ENCODE measurements at regions not wholly inside any gene's neighbourhood (a gene's known extent, or its start where the extent isn't known, plus 50 kb on each side); places are given as distances from the start of the nearest gene placed in this dataset.

DNA sequence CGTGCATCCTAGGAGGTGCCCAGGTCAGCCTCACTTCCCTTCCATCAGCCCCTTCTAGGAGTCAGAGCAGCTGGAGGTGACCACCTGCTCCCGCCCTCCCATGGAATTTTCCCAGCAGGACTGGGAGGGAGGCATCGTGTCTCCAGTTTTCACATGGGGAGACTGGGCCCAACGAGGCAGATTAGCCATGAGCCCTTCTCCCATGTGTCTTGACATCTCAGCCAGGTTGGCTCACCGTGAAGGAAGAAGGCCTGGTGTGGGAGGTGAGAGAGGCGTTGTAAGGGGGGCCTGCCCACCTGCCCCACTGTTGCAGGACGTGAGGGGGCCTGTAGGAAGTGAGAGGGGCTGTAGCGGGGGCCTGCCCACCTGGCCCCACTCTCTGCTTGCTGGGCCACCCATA, 1521.4 kb downstream of the BRD1 start:
- H3K4me3 ChIP-seq (replicated peaks in 1 of 2; ENCODE audit: low read depth in 1 of 2, low read length in 2 of 2): no peak overlapping the region
- TF ChIP-seq YY1 (IDR thresholded peaks at IDR 0.05; ENCODE audit: extremely low read depth, insufficient replicate concordance, low read depth, low read length) (no peak), CEBPB (IDR thresholded peaks at IDR 0.05; ENCODE audit: low read depth) (no peak), ZFX (IDR thresholded peaks at IDR 0.05) (no peak)
- TF ChIP-seq, protein P1, sequence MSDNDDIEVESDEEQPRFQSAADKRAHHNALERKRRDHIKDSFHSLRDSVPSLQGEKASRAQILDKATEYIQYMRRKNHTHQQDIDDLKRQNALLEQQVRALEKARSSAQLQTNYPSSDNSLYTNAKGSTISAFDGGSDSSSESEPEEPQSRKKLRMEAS (IDR thresholded peaks at IDR 0.05): no peak
- H3K9me2 ChIP-seq (ENCODE audit: insufficient read depth): no peaks in the 10 kb centered on the region
- no TSS peak for BruUV-seq (replicated peaks)
- H3K27ac ChIP-seq (ENCODE audit: low read depth, low read length): no peak overlapping the region
- no peak overlapping the region for H2AFZ ChIP-seq (ENCODE audit: low read depth, low read length, poor library complexity, severe bottlenecking)
- ChIA-PET POLR2A (no interaction called here), RAD21 (ENCODE audit: low non-redundant PET in 1 of 2, low total read pairs in 2 of 2, uncharacterized antibody in 2 of 2, unreplicated experiment in 2 of 2) (no interaction called here), CTCF (no interaction called here)
- ATAC-seq (no peak), DNase-seq (ENCODE audit: low read depth, low spot score) (no peak)
- no peak overlapping the region for H3K4me2 ChIP-seq (ENCODE audit: low read length)
- intact Hi-C loops (cut with micrococcal nuclease): no loop called here
- H3K9me3 ChIP-seq (ENCODE audit: control insufficient read depth in 1 of 2, insufficient read depth in 1 of 2, low read depth in 1 of 2, low read length in 2 of 2): no peaks in the 10 kb centered on the region; a peak in 1 of 4 replicates
- H3K9ac ChIP-seq (ENCODE audit: low read length): no peak overlapping the region
- no peaks in the 10 kb centered on the region for H3K79me2 ChIP-seq (ENCODE audit: insufficient read depth, low read length)
- H4K20me1 ChIP-seq (ENCODE audit: insufficient read depth): no peaks in the 10 kb centered on the region
- 0 out of 2 replicates have a peak, but pooled peaks cover 2% of the 10 kb centered on the region for H3K27me3 ChIP-seq (ENCODE audit: insufficient read depth, low read length)
- no peaks in the 10 kb centered on the region for H3K4me1 ChIP-seq (ENCODE audit: control insufficient read depth in 1 of 2, insufficient read depth in 2 of 2, low read length in 2 of 2)
- H3K36me3 ChIP-seq (ENCODE audit: control insufficient read depth in 1 of 2, insufficient read depth in 2 of 2, low read length in 2 of 2): no peaks in the 10 kb centered on the region

DNA sequence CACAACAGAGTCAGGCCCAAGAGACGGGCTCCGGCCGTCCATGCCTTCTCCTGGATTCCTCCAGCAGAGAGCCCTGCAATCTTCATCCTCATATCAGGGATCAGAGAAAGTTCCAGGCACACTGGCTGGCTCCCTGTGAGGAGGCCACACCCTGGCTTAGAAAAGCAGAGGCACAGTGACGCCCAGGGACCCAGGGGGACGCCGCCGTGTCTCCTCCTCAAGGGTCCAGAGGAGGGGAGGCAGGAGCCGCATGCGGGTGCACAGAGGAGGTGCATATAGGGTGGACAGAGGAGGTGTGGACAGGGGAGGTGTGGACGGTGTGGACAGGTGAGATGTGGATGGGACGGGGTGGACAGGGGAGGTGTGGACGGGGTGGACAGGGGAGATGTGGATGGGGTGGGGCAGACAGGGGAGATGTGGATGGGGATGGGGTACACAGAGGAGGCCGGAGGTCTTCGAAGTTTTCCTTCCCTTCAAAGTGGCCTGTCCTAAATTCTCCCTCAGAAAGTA, 1521.9 kb downstream of the BRD1 start:
- H3K27me3 ChIP-seq (ENCODE audit: insufficient read depth, low read length): 0 out of 2 replicates have a peak, but pooled peaks cover 2% of the 10 kb centered on the region
- BruUV-seq (replicated peaks): no TSS peak

More for the DNA sequence above, 1521.9 kb downstream of the BRD1 start:
- intact Hi-C loops (cut with micrococcal nuclease): no loop called here
- Histone ChIP-seq H3K9me2 (ENCODE audit: insufficient read depth) (no peaks in the 10 kb centered on the region), H3K36me3 (ENCODE audit: control insufficient read depth in 1 of 2, insufficient read depth in 2 of 2, low read length in 2 of 2) (no peaks in the 10 kb centered on the region), H3K9ac (ENCODE audit: low read length) (no peak overlapping the region), H3K27ac (ENCODE audit: low read depth, low read length) (no peak overlapping the region), H3K4me3 (replicated peaks in 1 of 2; ENCODE audit: low read depth in 1 of 2, low read length in 2 of 2) (no peak overlapping the region), H3K79me2 (ENCODE audit: insufficient read depth, low read length) (no peaks in the 10 kb centered on the region), H3K9me3 (ENCODE audit: control insufficient read depth in 1 of 2, insufficient read depth in 1 of 2, low read depth in 1 of 2, low read length in 2 of 2) (no peaks in the 10 kb centered on the region; a peak in 1 of 4 replicates), H3K4me1 (ENCODE audit: control insufficient read depth in 1 of 2, insufficient read depth in 2 of 2, low read length in 2 of 2) (no peaks in the 10 kb centered on the region), H2AFZ (ENCODE audit: low read depth, low read length, poor library complexity, severe bottlenecking) (no peak overlapping the region), H4K20me1 (ENCODE audit: insufficient read depth) (no peaks in the 10 kb centered on the region), H3K4me2 (ENCODE audit: low read length) (no peak overlapping the region)
- ChIA-PET POLR2A (no interaction called here), RAD21 (ENCODE audit: low non-redundant PET in 1 of 2, low total read pairs in 2 of 2, uncharacterized antibody in 2 of 2, unreplicated experiment in 2 of 2) (no interaction called here), CTCF (no interaction called here)
- ATAC-seq (no peak), DNase-seq (ENCODE audit: low read depth, low spot score) (no peak)
- no peak for TF ChIP-seq ELF1 (IDR thresholded peaks at IDR 0.05; ENCODE audit: borderline replicate concordance, low read depth)
- no peak for TF ChIP-seq SIN3A (IDR thresholded peaks at IDR 0.05; ENCODE audit: low read depth)
- TF ChIP-seq CBX3 (IDR thresholded peaks at IDR 0.05; ENCODE audit: low read depth): no peak
- TF ChIP-seq JUND (IDR thresholded peaks at IDR 0.05): no peak
- no peak for TF ChIP-seq SRF (IDR thresholded peaks at IDR 0.05; ENCODE audit: low read depth)
- no peak for TF ChIP-seq TCF7L2 (IDR thresholded peaks at IDR 0.05; ENCODE audit: borderline replicate concordance, extremely low read depth, insufficient read depth, insufficient read length)
- no peak for TF ChIP-seq POLR2A (IDR thresholded peaks at IDR 0.05; ENCODE audit: borderline replicate concordance, extremely low read depth, insufficient read depth, insufficient read length)
- TF ChIP-seq, protein P2, sequence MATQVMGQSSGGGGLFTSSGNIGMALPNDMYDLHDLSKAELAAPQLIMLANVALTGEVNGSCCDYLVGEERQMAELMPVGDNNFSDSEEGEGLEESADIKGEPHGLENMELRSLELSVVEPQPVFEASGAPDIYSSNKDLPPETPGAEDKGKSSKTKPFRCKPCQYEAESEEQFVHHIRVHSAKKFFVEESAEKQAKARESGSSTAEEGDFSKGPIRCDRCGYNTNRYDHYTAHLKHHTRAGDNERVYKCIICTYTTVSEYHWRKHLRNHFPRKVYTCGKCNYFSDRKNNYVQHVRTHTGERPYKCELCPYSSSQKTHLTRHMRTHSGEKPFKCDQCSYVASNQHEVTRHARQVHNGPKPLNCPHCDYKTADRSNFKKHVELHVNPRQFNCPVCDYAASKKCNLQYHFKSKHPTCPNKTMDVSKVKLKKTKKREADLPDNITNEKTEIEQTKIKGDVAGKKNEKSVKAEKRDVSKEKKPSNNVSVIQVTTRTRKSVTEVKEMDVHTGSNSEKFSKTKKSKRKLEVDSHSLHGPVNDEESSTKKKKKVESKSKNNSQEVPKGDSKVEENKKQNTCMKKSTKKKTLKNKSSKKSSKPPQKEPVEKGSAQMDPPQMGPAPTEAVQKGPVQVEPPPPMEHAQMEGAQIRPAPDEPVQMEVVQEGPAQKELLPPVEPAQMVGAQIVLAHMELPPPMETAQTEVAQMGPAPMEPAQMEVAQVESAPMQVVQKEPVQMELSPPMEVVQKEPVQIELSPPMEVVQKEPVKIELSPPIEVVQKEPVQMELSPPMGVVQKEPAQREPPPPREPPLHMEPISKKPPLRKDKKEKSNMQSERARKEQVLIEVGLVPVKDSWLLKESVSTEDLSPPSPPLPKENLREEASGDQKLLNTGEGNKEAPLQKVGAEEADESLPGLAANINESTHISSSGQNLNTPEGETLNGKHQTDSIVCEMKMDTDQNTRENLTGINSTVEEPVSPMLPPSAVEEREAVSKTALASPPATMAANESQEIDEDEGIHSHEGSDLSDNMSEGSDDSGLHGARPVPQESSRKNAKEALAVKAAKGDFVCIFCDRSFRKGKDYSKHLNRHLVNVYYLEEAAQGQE (IDR thresholded peaks at IDR 0.05; ENCODE audit: low read depth): no peak
- TF ChIP-seq SP1 (IDR thresholded peaks at IDR 0.05; ENCODE audit: low read depth): no peak
- no peak for TF ChIP-seq ZFX (IDR thresholded peaks at IDR 0.05)
- no peak for TF ChIP-seq YY1 (IDR thresholded peaks at IDR 0.05; ENCODE audit: extremely low read depth, insufficient replicate concordance, low read depth, low read length)
- no peak for TF ChIP-seq ZNF274 (IDR thresholded peaks at IDR 0.05; ENCODE audit: low read depth, low read length)
- no peak for TF ChIP-seq EZH2 (IDR thresholded peaks at IDR 0.05)
